ENCODE measurements at regions not wholly inside any gene's neighbourhood (a gene's known extent, or its start where the extent isn't known, plus 50 kb on each side); places are given as distances from the start of the nearest gene placed in this dataset.

DNA sequence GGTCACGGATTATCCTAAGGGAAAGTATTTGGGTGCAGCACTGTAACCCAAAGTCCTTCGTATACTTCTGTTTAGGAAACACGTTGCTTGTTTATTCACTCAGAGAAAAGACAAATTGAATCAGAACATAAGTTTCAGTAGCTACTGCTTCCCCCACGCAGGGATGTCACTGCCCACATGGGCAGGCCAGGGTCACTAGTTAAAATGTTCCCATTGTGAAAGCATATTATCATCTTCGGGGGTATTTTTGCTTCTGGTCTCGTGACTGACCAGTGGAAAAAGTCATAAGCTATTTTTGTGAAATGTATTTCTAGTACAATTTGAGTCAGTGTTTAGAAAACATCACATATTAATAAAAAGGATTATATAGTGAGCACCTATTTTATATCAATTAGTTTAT lies 377.8 kb downstream of the PCDH7 start:
- H3K79me2 ChIP-seq (ENCODE audit: insufficient read depth, low read length) = no peaks in the 10 kb centered on the region

More for the DNA sequence above, 377.8 kb downstream of the PCDH7 start:
- no peak overlapping the region for H4K8ac ChIP-seq (replicated peaks; ENCODE audit: insufficient read length, low read depth, low read length)
- no peaks in the 10 kb centered on the region for H3K27me3 ChIP-seq (ENCODE audit: insufficient read depth, low read length)
- no peak overlapping the region for H3K18ac ChIP-seq (ENCODE audit: insufficient read length, low read depth, low read length)
- H3K27me3 Mint-ChIP-seq (ENCODE audit: low read depth) = no peaks in the 10 kb centered on the region
- no peak overlapping the region for H2AFZ ChIP-seq (ENCODE audit: low read length)
- H3K27ac ChIP-seq (ENCODE audit: insufficient read length, low read depth, low read length) = no peak overlapping the region
- no peak overlapping the region for H2AK5ac ChIP-seq (ENCODE audit: insufficient read length, low read length)
- no peaks in the 10 kb centered on the region for H3K23me2 ChIP-seq (ENCODE audit: insufficient read length, low read depth, low read length, poor library complexity, severe bottlenecking)
- no peak overlapping the region for H2BK20ac ChIP-seq (ENCODE audit: low read depth, low read length, poor library complexity, severe bottlenecking)
- no peak overlapping the region for H3K4me2 ChIP-seq (ENCODE audit: insufficient read depth, insufficient read length, low read length)
- no peaks in the 10 kb centered on the region for H3K9me3 Mint-ChIP-seq
- no peaks in the 10 kb centered on the region for H3K4me1 Mint-ChIP-seq
- H3K36me3 Mint-ChIP-seq (ENCODE audit: insufficient read depth in 1 of 3, low read depth in 3 of 3) = no peaks in the 10 kb centered on the region
- no peak overlapping the region for H2BK5ac ChIP-seq (ENCODE audit: insufficient read length, low read length)
- no peaks in the 10 kb centered on the region for H3K4me1 ChIP-seq (ENCODE audit: insufficient read depth, low read length)
- no peak overlapping the region for H4K5ac ChIP-seq (ENCODE audit: insufficient read length, low read depth, low read length)
- H3K9me3 ChIP-seq (ENCODE audit: control insufficient read depth, low read depth, low read length) = no peaks in the 10 kb centered on the region
- no peak overlapping the region for H2BK12ac ChIP-seq (ENCODE audit: insufficient read length, low read depth, low read length)
- H4K20me1 ChIP-seq (ENCODE audit: control insufficient read depth, insufficient read depth, insufficient read length) = no peaks in the 10 kb centered on the region
- H3K27ac Mint-ChIP-seq = no peak overlapping the region
- no peak overlapping the region for H2BK15ac ChIP-seq (ENCODE audit: low read depth, low read length)
- H3K79me1 ChIP-seq (ENCODE audit: insufficient read depth, low read depth, low read length, poor library complexity, severe bottlenecking) = no peaks in the 10 kb centered on the region
- H3K4me3 Mint-ChIP-seq = no peak overlapping the region
- no peak overlapping the region for H3K4ac ChIP-seq (ENCODE audit: low read depth, low read length)
- no peak overlapping the region for H4K91ac ChIP-seq (ENCODE audit: insufficient read length, low read depth, low read length)
- TF ChIP-seq, protein P1, sequence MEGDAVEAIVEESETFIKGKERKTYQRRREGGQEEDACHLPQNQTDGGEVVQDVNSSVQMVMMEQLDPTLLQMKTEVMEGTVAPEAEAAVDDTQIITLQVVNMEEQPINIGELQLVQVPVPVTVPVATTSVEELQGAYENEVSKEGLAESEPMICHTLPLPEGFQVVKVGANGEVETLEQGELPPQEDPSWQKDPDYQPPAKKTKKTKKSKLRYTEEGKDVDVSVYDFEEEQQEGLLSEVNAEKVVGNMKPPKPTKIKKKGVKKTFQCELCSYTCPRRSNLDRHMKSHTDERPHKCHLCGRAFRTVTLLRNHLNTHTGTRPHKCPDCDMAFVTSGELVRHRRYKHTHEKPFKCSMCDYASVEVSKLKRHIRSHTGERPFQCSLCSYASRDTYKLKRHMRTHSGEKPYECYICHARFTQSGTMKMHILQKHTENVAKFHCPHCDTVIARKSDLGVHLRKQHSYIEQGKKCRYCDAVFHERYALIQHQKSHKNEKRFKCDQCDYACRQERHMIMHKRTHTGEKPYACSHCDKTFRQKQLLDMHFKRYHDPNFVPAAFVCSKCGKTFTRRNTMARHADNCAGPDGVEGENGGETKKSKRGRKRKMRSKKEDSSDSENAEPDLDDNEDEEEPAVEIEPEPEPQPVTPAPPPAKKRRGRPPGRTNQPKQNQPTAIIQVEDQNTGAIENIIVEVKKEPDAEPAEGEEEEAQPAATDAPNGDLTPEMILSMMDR (conservative IDR thresholded peaks at IDR 0.05) = no peak
- H3K56ac ChIP-seq (ENCODE audit: insufficient read length, low read depth, low read length) = no peak overlapping the region
- H2BK120ac ChIP-seq (ENCODE audit: low read depth, low read length, poor library complexity, severe bottlenecking) = no peak overlapping the region
- no peak overlapping the region for H3T11ph ChIP-seq (ENCODE audit: low read length)
- WGBS (ENCODE audit: extremely low coverage, insufficient read length, low lambda C conversion rate) = no CpG with 5 or more reads among the region's 6 CpGs
- no peak for DNase-seq
- no peak overlapping the region for H3K14ac ChIP-seq (ENCODE audit: insufficient read depth, low read length)
- no peak overlapping the region for H3K23ac ChIP-seq (ENCODE audit: insufficient read length, low read depth, low read length)
- H3K9ac ChIP-seq (ENCODE audit: extremely low read depth, insufficient read length, low read length) = no peak overlapping the region

Data from H9 (cell line).